IMR-90 (cell line): ENCODE measurements at regions not wholly inside any gene's neighbourhood (a gene's known extent, or its start where the extent isn't known, plus 50 kb on each side); places are given as distances from the start of the nearest gene placed in this dataset.

Experiments
- ATAC-seq: fragments of 200-7000 bp; cut with Tn5 transposase; 2 replicates; pipeline ENCODE4 v1.9.1; 2020; ENCODE audit warnings: low read depth, mild to moderate bottlenecking, moderate library complexity
- BruUV-seq: library from RNA; stranded (reverse); fragments of 400-500 nt; replicated peaks from 2 replicates; lab custom pipeline; 2021; lab: Mats Ljungman, UMichigan
- CTCF ChIA-PET: fragments of 300-600 bp; formaldehyde crosslinking; extraction: SDS; loops from one replicate; lab custom pipeline; 2021; ENCODE audit warnings: antibody characterized with exemption; lab: Yijun Ruan, JAX
- POLR2A ChIA-PET: fragments of 300-600 bp; sonication (Branson Sonifier 250); formaldehyde crosslinking; loops from one replicate; lab custom pipeline; 2022; ENCODE audit warnings: antibody characterized with exemption; ENCODE audit not compliant: unreplicated experiment; lab: Charles Lee
- DNase-seq: peaks from one replicate; pipeline ENCODE4 v3.0.0; 2013
- H2AFZ ChIP-seq: replicated peaks from 2 replicates; pipeline ENCODE3; 2013; ENCODE audit warnings: low read length, mild to moderate bottlenecking; ENCODE audit not compliant: poor library complexity
- H2AK5ac ChIP-seq: 2 replicates; pipeline ENCODE4 v1.6.1; 2013; ENCODE audit warnings: low read depth, low read length, inconsistent platforms
- H2AK9ac ChIP-seq: replicated peaks from 2 replicates; pipeline ENCODE3; 2013; ENCODE audit warnings: mild to moderate bottlenecking, low read depth, low read length, moderate library complexity; ENCODE audit not compliant: poor library complexity
- H2BK120ac ChIP-seq: 2 replicates; pipeline ENCODE4 v1.6.1; 2013; ENCODE audit warnings: low read depth, low read length, inconsistent platforms
- H2BK15ac ChIP-seq: 3 replicates; pipeline ENCODE4 v1.6.1; 2013; ENCODE audit warnings: low read depth, low read length, inconsistent platforms
- H2BK20ac ChIP-seq: 2 replicates; pipeline ENCODE4 v1.6.1; 2013; ENCODE audit warnings: low read depth, mild to moderate bottlenecking, inconsistent platforms, low read length, moderate library complexity
- H2BK5ac ChIP-seq: 2 replicates; pipeline ENCODE4 v1.6.1; 2013; ENCODE audit warnings: mild to moderate bottlenecking, low read depth, low read length, inconsistent platforms; ENCODE audit not compliant: poor library complexity, severe bottlenecking
- H3K14ac ChIP-seq: replicated peaks from 2 replicates; pipeline ENCODE4 v1.6.1; 2013; ENCODE audit warnings: low read depth, low read length, inconsistent platforms
- H3K18ac ChIP-seq: 2 replicates; pipeline ENCODE4 v1.6.1; 2013; ENCODE audit warnings: low read depth, low read length, control low read depth
- H3K23ac ChIP-seq: 2 replicates; pipeline ENCODE4 v1.6.1; 2013; ENCODE audit warnings: low read depth, low read length, inconsistent platforms
- H3K27ac ChIP-seq: 2 replicates; pipeline ENCODE4 v1.5.1; 2013; ENCODE audit warnings: mild to moderate bottlenecking, control low read depth, low read length; ENCODE audit not compliant: insufficient read depth
- H3K27me3 ChIP-seq: 2 replicates; pipeline ENCODE4 v1.6.1; 2013; ENCODE audit warnings: low read length; ENCODE audit not compliant: control insufficient read depth, insufficient read depth
- H3K36me3 ChIP-seq: 2 replicates; pipeline ENCODE4 v1.6.1; 2013; ENCODE audit warnings: low read length, mixed read lengths; ENCODE audit not compliant: control insufficient read depth, insufficient read depth
- H3K4ac ChIP-seq: 2 replicates; pipeline ENCODE4 v1.6.1; 2013; ENCODE audit warnings: low read depth, low read length, inconsistent platforms
- H3K4me1 ChIP-seq: 2 replicates; pipeline ENCODE4 v1.6.1; 2013; ENCODE audit warnings: low read length, mixed read lengths; ENCODE audit not compliant: control insufficient read depth, insufficient read depth
- H3K4me2 ChIP-seq: 2 replicates; pipeline ENCODE4 v1.6.1; 2013; ENCODE audit warnings: low read depth, mild to moderate bottlenecking, control low read depth, low read length, moderate library complexity
- H3K4me3 ChIP-seq: 2 replicates; pipeline ENCODE4 v1.5.1; 2013; ENCODE audit warnings: low read depth, mild to moderate bottlenecking, control low read depth, low read length, moderate library complexity; ENCODE audit not compliant: insufficient read depth
- H3K56ac ChIP-seq: 2 replicates; pipeline ENCODE4 v1.6.1; 2013; ENCODE audit warnings: low read length, inconsistent platforms; ENCODE audit not compliant: insufficient read depth; ENCODE audit errors: extremely low read depth
- H3K79me1 ChIP-seq, 2 experiments: 2 replicates each; pipeline ENCODE4 v1.6.1; 2013; ENCODE audit warnings: low read length in 2 of 2, inconsistent platforms in 1 of 2, low read depth in 1 of 2
- H3K9ac ChIP-seq: 2 replicates; pipeline ENCODE4 v1.6.1; 2013; ENCODE audit warnings: low read depth, low read length, control low read depth
- H3K9me1 ChIP-seq: 2 replicates; pipeline ENCODE4 v1.6.1; 2013; ENCODE audit warnings: low read length, inconsistent platforms; ENCODE audit not compliant: insufficient read depth
- H3K9me3 ChIP-seq: 2 replicates; pipeline ENCODE4 v1.6.1; 2013; ENCODE audit warnings: low read length; ENCODE audit not compliant: control insufficient read depth, insufficient read depth
- H4K20me1 ChIP-seq: 2 replicates; pipeline ENCODE4 v1.6.1; 2013; ENCODE audit warnings: low read length, inconsistent platforms; ENCODE audit not compliant: insufficient read depth
- H4K5ac ChIP-seq: 2 replicates; pipeline ENCODE4 v1.6.1; 2013; ENCODE audit warnings: mild to moderate bottlenecking, low read depth, low read length, control low read depth
- H4K8ac ChIP-seq, 2 experiments: 2 replicates each; pipeline ENCODE4 v1.6.1; 2013; ENCODE audit warnings: low read depth in 2 of 2, low read length in 2 of 2, control low read depth in 1 of 2, inconsistent platforms in 1 of 2
- H4K91ac ChIP-seq: 2 replicates; pipeline ENCODE4 v1.6.1; 2013; ENCODE audit warnings: low read depth, low read length, inconsistent platforms; ENCODE audit not compliant: insufficient read depth
- CEBPB ChIP-seq: IDR thresholded peaks from 2 replicates; pipeline ENCODE4 v1.6.1; 2012; ENCODE audit warnings: low read depth, low read length, improper control_type of control experiment
- CTCF ChIP-seq: conservative IDR thresholded peaks from 2 replicates; pipeline ENCODE4 v1.5.1; 2012; ENCODE audit warnings: mild to moderate bottlenecking, low read depth, low read length, improper control_type of control experiment
- MAZ ChIP-seq: IDR thresholded peaks from 2 replicates; pipeline ENCODE4 v1.6.1; 2012; ENCODE audit warnings: low read depth, mild to moderate bottlenecking, low read length, improper control_type of control experiment, moderate library complexity, borderline replicate concordance
- RAD21 ChIP-seq: IDR thresholded peaks from 2 replicates; pipeline ENCODE4 v1.6.1; 2012; ENCODE audit warnings: low read length, improper control_type of control experiment
- WGBS, 2 experiments: methylation state at CpG; one replicate each; pipeline versions ENCODE4 v1.1.5 to v1.1.7; 2013; ENCODE audit warnings: missing lambda C conversion rate in 2 of 2; ENCODE audit not compliant: insufficient read length in 1 of 2; ENCODE audit errors: extremely low coverage in 2 of 2; 5-methylcytosine and 5-hydroxymethylcytosine counted together
- dilution Hi-C: fragments of 300-500 bp; cut with HindIII; formaldehyde crosslinking; loops from one replicate; pipeline ENCODE4 v1.14.3; 2018; ENCODE audit warnings: low sequenced_read_pairs; ENCODE audit not compliant: unreplicated experiment
- in situ Hi-C: fragments of 300-500 bp; cut with MboI; formaldehyde crosslinking; loops from 3 replicates; pipeline ENCODE4 v1.14.3; 2019; ENCODE audit warnings: low sequenced_read_pairs, inconsistent platforms, mixed read lengths
- intact Hi-C: fragments of 100-400 bp; cut with micrococcal nuclease; formaldehyde crosslinking; loops from 2 replicates; pipeline ENCODE4 v1.10.0; 2022

DNA sequence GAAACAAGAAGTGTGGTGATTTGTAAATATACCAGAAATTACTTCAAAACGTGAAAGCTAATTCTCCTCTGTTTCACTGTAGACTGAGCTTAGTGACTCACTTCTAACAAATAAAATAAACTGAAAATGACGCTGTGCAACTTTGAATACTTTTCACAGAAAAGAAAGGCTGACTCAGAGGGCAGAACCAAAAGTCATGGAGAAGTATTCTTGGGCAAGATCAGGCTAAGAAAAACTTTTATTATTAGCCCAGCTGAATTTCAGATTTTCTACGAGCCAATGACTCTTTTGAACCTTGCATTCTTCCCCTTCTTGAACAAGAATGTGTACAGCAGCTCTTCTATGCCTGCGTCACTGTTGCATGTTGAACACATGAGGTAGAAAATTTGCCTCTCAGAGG is 527.3 kb upstream of the GHITM start:
- Histone ChIP-seq H4K8ac (no peak overlapping the region), H2AK5ac (no peak overlapping the region), H3K27me3 (no peaks in the 10 kb centered on the region), H3K18ac (no peak overlapping the region), H3K23ac (no peak overlapping the region), H2BK120ac (no peak overlapping the region), H2BK15ac (no peak overlapping the region), H2AK9ac (no peak overlapping the region), H4K5ac (no peak overlapping the region), H2AFZ (no peak overlapping the region), H3K9me3 (peaks cover 5% of the 10 kb centered on the region; the same call in 1 of the 2 replicates), H3K14ac (no peak overlapping the region), H3K4ac (no peak overlapping the region), H3K4me1 (no peaks in the 10 kb centered on the region), H3K9ac (no peak overlapping the region), H3K56ac (no peak overlapping the region), H3K4me3 (no peak overlapping the region), H3K27ac (no peak overlapping the region), H3K4me2 (no peak overlapping the region), H2BK5ac (no peak overlapping the region), H4K20me1 (no peaks in the 10 kb centered on the region), H3K36me3 (no peaks in the 10 kb centered on the region), H3K79me1 (no peaks in the 10 kb centered on the region), H4K91ac (no peak overlapping the region), H3K9me1 (no peaks in the 10 kb centered on the region), H2BK20ac (no peak overlapping the region)
- intact Hi-C loops (no loop called here), in situ Hi-C loops (no loop called here), dilution Hi-C loops (no loop called here)
- POLR2A ChIA-PET, result no interaction called here
- no CpG with 5 or more reads among the region's 4 CpGs for WGBS, 2 experiments
- peak; percentile 50 for DNase-seq
- peak; percentile 23; the same call in 1 of the 2 replicates for TF ChIP-seq CEBPB
- no peak for TF ChIP-seq MAZ
- TF ChIP-seq RAD21, result no peak
- no peak for TF ChIP-seq CTCF
- BruUV-seq, result no TSS peak
- ATAC-seq, result peak; percentile 87
- CTCF ChIA-PET, result no interaction called here
